ENCODE measurements at regions not wholly inside any gene's neighbourhood (a gene's known extent, or its start where the extent isn't known, plus 50 kb on each side); places are given as distances from the start of the nearest gene placed in this dataset.

- DNase-seq (ENCODE audit: low read depth in 1 of 2, low spot score in 1 of 2) (no peak), ATAC-seq (peak in 1 of 2 experiments; percentile 36; a peak in 4 of 6 replicates), FAIRE-seq (no peak)
- WGBS (ENCODE audit: missing lambda C conversion rate) = 18% methylated on average over 3 of the region's 3 CpGs
- Histone ChIP-seq H3K9me3 (no peaks in the 10 kb centered on the region), H3K4me3 (peak overlapping the region; percentile 10; the same call in 2 of the 3 replicates), H3K27ac (peak overlapping the region; percentile 85 to 90), H3K4me2 (peak overlapping the region; percentile 81), H3K4me1 (peaks cover 70% of the 10 kb centered on the region)
- ChIA-PET CTCF (interaction anchor here (1.5 kb wide), 1 partner anchor 1681 kb away, joined by 4 read pairs; no protein-coding TSS in a partner anchor), POLR2A (interaction anchor here (0.6 to 1.6 kb wide), 2 partner anchors 63 to 326 kb away, joined by 3 to 4 read pairs; partner anchors contain the start of gene SOX9)
- TF ChIP-seq, protein P1, sequence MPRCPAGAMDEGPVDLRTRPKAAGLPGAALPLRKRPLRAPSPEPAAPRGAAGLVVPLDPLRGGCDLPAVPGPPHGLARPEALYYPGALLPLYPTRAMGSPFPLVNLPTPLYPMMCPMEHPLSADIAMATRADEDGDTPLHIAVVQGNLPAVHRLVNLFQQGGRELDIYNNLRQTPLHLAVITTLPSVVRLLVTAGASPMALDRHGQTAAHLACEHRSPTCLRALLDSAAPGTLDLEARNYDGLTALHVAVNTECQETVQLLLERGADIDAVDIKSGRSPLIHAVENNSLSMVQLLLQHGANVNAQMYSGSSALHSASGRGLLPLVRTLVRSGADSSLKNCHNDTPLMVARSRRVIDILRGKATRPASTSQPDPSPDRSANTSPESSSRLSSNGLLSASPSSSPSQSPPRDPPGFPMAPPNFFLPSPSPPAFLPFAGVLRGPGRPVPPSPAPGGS (IDR thresholded peaks at IDR 0.05) = no peak
- TF ChIP-seq NPAS2 (CRISPR knock-in tag; IDR thresholded peaks at IDR 0.05; ENCODE audit: borderline replicate concordance) (no peak), CTCF (IDR thresholded peaks at IDR 0.05) (no peak), HOXB13 (CRISPR knock-in tag; IDR thresholded peaks at IDR 0.05; ENCODE audit: low read depth) (no peak), HOXA7 (CRISPR knock-in tag; IDR thresholded peaks at IDR 0.05) (peak; percentile 28; the same call in 1 of the 2 replicates), ZSCAN20 (CRISPR knock-in tag; IDR thresholded peaks at IDR 0.05) (0 out of 2 replicates have a peak, but pooled peaks have one; percentile 6)
Observed at GRCh38 chr17:72447251-72447640, 326.4 kb downstream of the SOX9 start.

DNA sequence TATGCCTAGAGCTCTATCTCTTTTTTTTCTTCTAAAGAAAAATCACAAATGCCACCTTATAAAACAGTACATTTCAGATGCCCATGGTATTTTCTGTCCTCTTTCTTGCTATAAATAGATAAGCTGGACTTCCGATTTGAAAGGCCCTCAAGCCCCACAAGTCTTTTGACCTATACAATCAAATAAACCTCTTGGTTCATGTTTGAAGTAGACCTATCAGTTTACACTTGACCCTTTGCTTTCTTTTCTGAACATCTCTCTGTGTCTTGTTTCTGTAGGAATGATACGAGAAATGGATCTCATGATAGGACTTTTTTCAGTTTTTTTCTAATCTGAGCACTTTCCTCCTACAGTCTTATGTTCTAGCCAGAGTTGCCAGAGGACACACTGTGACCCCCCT lies 327.2 kb downstream of the SOX9 start:
- peak; percentile 97 for FAIRE-seq
- Histone ChIP-seq H3K9me3 (no peaks in the 10 kb centered on the region), H3K27ac (peak overlapping the region; percentile 85 to 90), H3K4me1 (peaks cover 78% of the 10 kb centered on the region), H3K4me2 (peak overlapping the region; percentile 81), H3K4me3 (no peak overlapping the region)
- CTCF ChIA-PET = interaction anchor here (1.2 to 1.7 kb wide), 4 partner anchors 18 to 1681 kb away, joined by 3 to 7 read pairs (median 4); no protein-coding TSS in a partner anchor
- POLR2A ChIA-PET = interaction anchor here (0.6 kb wide), 1 partner anchor 62 kb away, joined by 3 read pairs; no protein-coding TSS in a partner anchor
- DNase-seq (ENCODE audit: low read depth in 1 of 2, low spot score in 1 of 2) = peak in 1 of 2 experiments; percentile 50
- WGBS (ENCODE audit: missing lambda C conversion rate) = 8% methylated on average over 2 of the region's 2 CpGs
- TF ChIP-seq HEYL (CRISPR knock-in tag; IDR thresholded peaks at IDR 0.05) = peak; percentile 37; the same call in 1 of the 2 replicates
- no peak for TF ChIP-seq TFCP2L1 (CRISPR knock-in tag; IDR thresholded peaks at IDR 0.05)
- ATAC-seq = no peak

- POLR2A ChIA-PET = no interaction called here
- Histone ChIP-seq H3K27ac (peak overlapping the region; percentile 51 to 88), H3K9me3 (no peaks in the 10 kb centered on the region), H3K4me1 (peaks cover 81% of the 10 kb centered on the region), H3K4me2 (peak overlapping the region; percentile 54), H3K4me3 (no peak overlapping the region)
- CTCF ChIA-PET = interaction anchor here (0.9 to 1.2 kb wide), 4 partner anchors 8 to 87 kb away, joined by 4 to 7 read pairs (median 6); no protein-coding TSS in a partner anchor
- DNase-seq (ENCODE audit: low read depth in 1 of 2, low spot score in 1 of 2) = peak in 1 of 2 experiments; percentile 52
- TF ChIP-seq RNF2 (IDR thresholded peaks at IDR 0.05; ENCODE audit: borderline replicate concordance, low read depth) = no peak
- no peak for TF ChIP-seq KDM5A (IDR thresholded peaks at IDR 0.05)
- TF ChIP-seq GATA3 (IDR thresholded peaks at IDR 0.05; ENCODE audit: borderline replicate concordance) = no peak
- no peak for TF ChIP-seq ATOH8 (CRISPR knock-in tag; IDR thresholded peaks at IDR 0.05; ENCODE audit: low read depth)
- no peak for TF ChIP-seq RCOR1 (IDR thresholded peaks at IDR 0.05; ENCODE audit: low read depth, low read length)
- no peak for TF ChIP-seq ZFP36 (IDR thresholded peaks at IDR 0.05; ENCODE audit: borderline replicate concordance, partially characterized antibody)
- TF ChIP-seq EHF (CRISPR knock-in tag; IDR thresholded peaks at IDR 0.05) = no peak
- TF ChIP-seq ESRRA (IDR thresholded peaks at IDR 0.05; ENCODE audit: borderline replicate concordance, low read length) = no peak
- no peak for TF ChIP-seq EHMT2 (IDR thresholded peaks at IDR 0.05; ENCODE audit: low read depth)
- no peak for TF ChIP-seq BHLHE40 (IDR thresholded peaks at IDR 0.05; ENCODE audit: low read depth, low read length)
- no peak for TF ChIP-seq CEBPB (IDR thresholded peaks at IDR 0.05)
- TF ChIP-seq CBX8 (IDR thresholded peaks at IDR 0.05) = no peak
- no peak for TF ChIP-seq JUN (IDR thresholded peaks at IDR 0.05)
- TF ChIP-seq NFE2L2 (conservative IDR thresholded peaks at IDR 0.05; ENCODE audit: low read length) = no peak
- no peak for TF ChIP-seq HOXA7 (CRISPR knock-in tag; IDR thresholded peaks at IDR 0.05)
- TF ChIP-seq SREBF2 (IDR thresholded peaks at IDR 0.05) = no peak
- TF ChIP-seq HEYL (CRISPR knock-in tag; IDR thresholded peaks at IDR 0.05) = no peak
- no peak for TF ChIP-seq CBX2 (IDR thresholded peaks at IDR 0.05; ENCODE audit: borderline replicate concordance, low read depth)
- TF ChIP-seq ZC3H11A (IDR thresholded peaks at IDR 0.05) = no peak
- TF ChIP-seq, protein P2, sequence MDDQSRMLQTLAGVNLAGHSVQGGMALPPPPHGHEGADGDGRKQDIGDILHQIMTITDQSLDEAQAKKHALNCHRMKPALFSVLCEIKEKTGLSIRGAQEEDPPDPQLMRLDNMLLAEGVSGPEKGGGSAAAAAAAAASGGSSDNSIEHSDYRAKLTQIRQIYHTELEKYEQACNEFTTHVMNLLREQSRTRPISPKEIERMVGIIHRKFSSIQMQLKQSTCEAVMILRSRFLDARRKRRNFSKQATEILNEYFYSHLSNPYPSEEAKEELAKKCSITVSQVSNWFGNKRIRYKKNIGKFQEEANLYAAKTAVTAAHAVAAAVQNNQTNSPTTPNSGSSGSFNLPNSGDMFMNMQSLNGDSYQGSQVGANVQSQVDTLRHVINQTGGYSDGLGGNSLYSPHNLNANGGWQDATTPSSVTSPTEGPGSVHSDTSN (IDR thresholded peaks at IDR 0.05) = no peak
- peak in 1 of 2 experiments; percentile 6; a peak in 3 of 6 replicates for ATAC-seq
- FAIRE-seq = no peak
- WGBS (ENCODE audit: missing lambda C conversion rate) = 52% methylated on average over 5 of the region's 5 CpGs
Observed at GRCh38 chr17:72452286-72453173, 331.7 kb downstream of the SOX9 start.
